ENCODE measurements at regions not wholly inside any gene's neighbourhood (a gene's known extent, or its start where the extent isn't known, plus 50 kb on each side); places are given as distances from the start of the nearest gene placed in this dataset.
A peak's percentile ranks its signal among the peaks of the same experiment; 100 is the strongest.

DNA sequence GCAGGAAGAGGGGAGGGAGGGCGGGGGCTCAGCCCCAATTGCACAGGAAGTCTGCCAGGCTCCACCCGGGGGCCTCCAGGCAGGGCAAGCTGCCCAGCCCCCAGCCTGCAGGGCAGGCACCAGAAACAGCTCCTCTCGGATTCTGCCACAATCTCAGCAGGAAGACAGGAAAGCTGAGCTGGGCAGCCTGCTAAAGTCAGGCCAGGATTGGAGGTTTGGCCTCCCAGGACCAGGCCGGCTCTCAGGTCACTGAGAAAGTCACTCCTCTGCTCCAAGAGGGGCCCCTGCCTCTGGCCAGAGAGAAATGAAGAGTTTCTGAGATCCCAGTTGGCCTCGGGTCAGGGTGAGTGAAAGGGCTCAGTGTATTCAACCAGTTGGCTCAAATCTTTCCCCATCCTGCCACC lies 54.6 kb upstream of the STXBP1 start:
- no peak overlapping the region for H3K4me3 Mint-ChIP-seq (ENCODE audit: unreplicated experiment)
- H3K4me3 ChIP-seq (ENCODE audit: insufficient read depth, low read depth, low read length), result peak overlapping the region; percentile 8
- no peak overlapping the region for H3K27ac Mint-ChIP-seq (ENCODE audit: unreplicated experiment)

DNA sequence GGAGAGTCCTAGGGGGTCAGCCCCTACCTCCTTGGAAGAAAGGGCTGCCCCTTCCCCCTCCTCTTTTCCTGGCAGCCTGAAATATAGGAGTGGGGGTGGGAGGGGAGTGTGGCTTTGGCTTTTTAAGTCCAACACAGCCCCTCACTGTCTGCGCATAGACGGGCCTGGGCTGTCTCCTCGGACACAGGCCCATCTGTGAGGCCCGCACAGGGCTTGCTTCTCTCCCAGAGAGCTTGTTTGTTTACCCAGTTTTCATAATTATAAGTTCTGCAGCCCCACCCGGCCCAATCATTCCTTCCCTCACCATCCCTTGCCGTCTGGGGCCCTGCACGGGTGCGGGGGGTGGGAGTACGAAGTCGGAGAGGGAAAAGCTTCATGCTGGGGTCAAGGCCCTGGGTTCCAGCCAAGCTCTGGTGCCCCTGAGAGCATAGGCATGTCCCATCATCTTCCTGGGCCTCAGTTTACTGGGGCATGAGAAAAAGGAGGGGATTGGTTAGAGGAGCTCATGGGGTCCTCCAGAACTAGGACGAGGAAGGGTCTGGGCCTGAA lies 54.0 kb upstream of the STXBP1 start:
- H3K27ac Mint-ChIP-seq (ENCODE audit: unreplicated experiment), result peak overlapping the region; percentile 12
- Histone ChIP-seq H3K4me1 (ENCODE audit: insufficient read depth, low read length) (peaks cover 80% of the 10 kb centered on the region), H3K4me2 (ENCODE audit: low read length) (peak overlapping the region; percentile 72), H2AFZ (ENCODE audit: low read depth, low read length) (no peak overlapping the region), H3K9me3 (ENCODE audit: insufficient read depth, low read depth, low read length) (no peaks in the 10 kb centered on the region), H3K36me3 (ENCODE audit: insufficient read depth, low read length) (peaks cover 11% of the 10 kb centered on the region), H3K4me3 (ENCODE audit: insufficient read depth, low read depth, low read length) (no peak overlapping the region), H3K79me2 (ENCODE audit: insufficient read depth, low read length) (peaks cover 96% of the 10 kb centered on the region), H3K27ac (ENCODE audit: low read depth, low read length) (peak overlapping the region; percentile 52), H3K27me3 (ENCODE audit: insufficient read depth, low read length) (no peaks in the 10 kb centered on the region), H3K9ac (ENCODE audit: low read length) (peak overlapping the region; percentile 47), H4K20me1 (ENCODE audit: insufficient read depth, low read length) (peaks cover 82% of the 10 kb centered on the region)
- no peaks in the 10 kb centered on the region for H3K27me3 Mint-ChIP-seq (ENCODE audit: low read depth, unreplicated experiment)
- peaks cover 77% of the 10 kb centered on the region for H3K4me1 Mint-ChIP-seq (ENCODE audit: low read depth, unreplicated experiment)
- peaks cover 29% of the 10 kb centered on the region for H3K36me3 Mint-ChIP-seq (ENCODE audit: low read depth, unreplicated experiment)
- DNase-seq (ENCODE audit: low read depth) (no peak), FAIRE-seq (no peak)
- no peak for TF ChIP-seq EZH2 (IDR thresholded peaks at IDR 0.05; ENCODE audit: insufficient read depth, low read length)
- peaks cover 2% of the 10 kb centered on the region for H3K9me3 Mint-ChIP-seq (ENCODE audit: unreplicated experiment)
- H3K4me3 Mint-ChIP-seq (ENCODE audit: unreplicated experiment), result no peak overlapping the region

More for the DNA sequence above, 54.6 kb upstream of the STXBP1 start:
- no peaks in the 10 kb centered on the region for H3K27me3 Mint-ChIP-seq (ENCODE audit: low read depth, unreplicated experiment)
- H3K4me1 Mint-ChIP-seq (ENCODE audit: low read depth, unreplicated experiment), result peaks cover 71% of the 10 kb centered on the region
- peaks cover 83% of the 10 kb centered on the region for H4K20me1 ChIP-seq (ENCODE audit: insufficient read depth, low read length)
- FAIRE-seq (no peak), DNase-seq (ENCODE audit: low read depth) (no peak)
- peaks cover 11% of the 10 kb centered on the region for H3K36me3 ChIP-seq (ENCODE audit: insufficient read depth, low read length)
- peak overlapping the region; percentile 72 for H3K4me2 ChIP-seq (ENCODE audit: low read length)
- peaks cover 96% of the 10 kb centered on the region for H3K79me2 ChIP-seq (ENCODE audit: insufficient read depth, low read length)
- H3K27ac ChIP-seq (ENCODE audit: low read depth, low read length), result peak overlapping the region; percentile 52
- peak overlapping the region; percentile 47 for H3K9ac ChIP-seq (ENCODE audit: low read length)
- H3K4me1 ChIP-seq (ENCODE audit: insufficient read depth, low read length), result peaks cover 74% of the 10 kb centered on the region
- no peaks in the 10 kb centered on the region for H3K9me3 ChIP-seq (ENCODE audit: insufficient read depth, low read depth, low read length)
- H3K27me3 ChIP-seq (ENCODE audit: insufficient read depth, low read length), result no peaks in the 10 kb centered on the region
- H3K9me3 Mint-ChIP-seq (ENCODE audit: unreplicated experiment), result peaks cover 2% of the 10 kb centered on the region
- H3K36me3 Mint-ChIP-seq (ENCODE audit: low read depth, unreplicated experiment), result peaks cover 23% of the 10 kb centered on the region
- H2AFZ ChIP-seq (ENCODE audit: low read depth, low read length), result no peak overlapping the region
- no peak for TF ChIP-seq EZH2 (IDR thresholded peaks at IDR 0.05; ENCODE audit: insufficient read depth, low read length)
- TF ChIP-seq, protein P1, sequence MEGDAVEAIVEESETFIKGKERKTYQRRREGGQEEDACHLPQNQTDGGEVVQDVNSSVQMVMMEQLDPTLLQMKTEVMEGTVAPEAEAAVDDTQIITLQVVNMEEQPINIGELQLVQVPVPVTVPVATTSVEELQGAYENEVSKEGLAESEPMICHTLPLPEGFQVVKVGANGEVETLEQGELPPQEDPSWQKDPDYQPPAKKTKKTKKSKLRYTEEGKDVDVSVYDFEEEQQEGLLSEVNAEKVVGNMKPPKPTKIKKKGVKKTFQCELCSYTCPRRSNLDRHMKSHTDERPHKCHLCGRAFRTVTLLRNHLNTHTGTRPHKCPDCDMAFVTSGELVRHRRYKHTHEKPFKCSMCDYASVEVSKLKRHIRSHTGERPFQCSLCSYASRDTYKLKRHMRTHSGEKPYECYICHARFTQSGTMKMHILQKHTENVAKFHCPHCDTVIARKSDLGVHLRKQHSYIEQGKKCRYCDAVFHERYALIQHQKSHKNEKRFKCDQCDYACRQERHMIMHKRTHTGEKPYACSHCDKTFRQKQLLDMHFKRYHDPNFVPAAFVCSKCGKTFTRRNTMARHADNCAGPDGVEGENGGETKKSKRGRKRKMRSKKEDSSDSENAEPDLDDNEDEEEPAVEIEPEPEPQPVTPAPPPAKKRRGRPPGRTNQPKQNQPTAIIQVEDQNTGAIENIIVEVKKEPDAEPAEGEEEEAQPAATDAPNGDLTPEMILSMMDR (IDR thresholded peaks at IDR 0.05; ENCODE audit: insufficient read depth, low read depth, low read length), result no peak

DNA sequence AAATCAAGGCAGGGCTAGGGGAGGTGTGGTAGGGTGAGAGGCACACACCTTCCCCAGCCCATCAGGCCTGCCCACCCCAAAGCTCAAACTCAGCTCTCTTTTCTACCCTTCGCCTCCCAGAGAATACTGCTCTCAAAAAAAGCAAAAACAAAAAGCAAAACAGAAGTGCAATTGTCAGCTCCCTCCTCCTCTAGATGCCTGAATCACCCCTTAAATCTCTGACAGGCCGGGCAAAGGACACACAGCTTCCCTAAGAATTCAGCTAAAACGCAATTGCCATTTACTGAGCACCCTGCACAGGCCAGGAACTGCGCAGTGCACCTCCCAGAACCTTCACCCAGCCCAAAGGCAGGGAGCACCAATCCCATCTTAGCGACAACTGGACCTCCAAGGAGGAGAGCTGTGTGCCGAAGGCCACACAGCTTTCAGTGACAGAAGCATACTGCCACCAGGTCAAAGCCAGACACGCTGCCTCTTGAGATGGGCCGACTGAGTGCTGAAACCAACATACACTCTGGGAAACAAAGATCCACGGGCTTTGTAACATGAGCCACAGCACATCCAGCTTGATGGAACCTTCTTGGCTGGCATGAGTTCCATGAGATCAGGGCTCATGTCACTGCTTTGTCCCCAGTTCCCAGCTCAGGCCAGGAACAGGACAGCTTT lies 53.4 kb upstream of the STXBP1 start:
- Histone ChIP-seq H3K4me2 (ENCODE audit: low read length) (peak overlapping the region; percentile 72), H3K9ac (ENCODE audit: low read length) (peak overlapping the region; percentile 47), H3K27ac (ENCODE audit: low read depth, low read length) (peak overlapping the region; percentile 28), H3K27me3 (ENCODE audit: insufficient read depth, low read length) (no peaks in the 10 kb centered on the region), H2AFZ (ENCODE audit: low read depth, low read length) (no peak overlapping the region), H3K4me3 (ENCODE audit: insufficient read depth, low read depth, low read length) (no peak overlapping the region), H3K36me3 (ENCODE audit: insufficient read depth, low read length) (peaks cover 8% of the 10 kb centered on the region), H3K4me1 (ENCODE audit: insufficient read depth, low read length) (peaks cover 86% of the 10 kb centered on the region), H4K20me1 (ENCODE audit: insufficient read depth, low read length) (peaks cover 82% of the 10 kb centered on the region), H3K79me2 (ENCODE audit: insufficient read depth, low read length) (peaks cover 96% of the 10 kb centered on the region), H3K9me3 (ENCODE audit: insufficient read depth, low read depth, low read length) (no peaks in the 10 kb centered on the region)
- Mint-ChIP-seq H3K27ac (ENCODE audit: unreplicated experiment) (peak overlapping the region; percentile 87), H3K4me1 (ENCODE audit: low read depth, unreplicated experiment) (peaks cover 80% of the 10 kb centered on the region), H3K27me3 (ENCODE audit: low read depth, unreplicated experiment) (no peaks in the 10 kb centered on the region), H3K4me3 (ENCODE audit: unreplicated experiment) (peak overlapping the region; percentile 75), H3K36me3 (ENCODE audit: low read depth, unreplicated experiment) (peaks cover 30% of the 10 kb centered on the region), H3K9me3 (ENCODE audit: unreplicated experiment) (peaks cover 2% of the 10 kb centered on the region)
- FAIRE-seq (no peak), DNase-seq (ENCODE audit: low read depth) (no peak)
- TF ChIP-seq, protein P1 (IDR thresholded peaks at IDR 0.05; ENCODE audit: insufficient read depth, low read depth, low read length), result no peak
- TF ChIP-seq EZH2 (IDR thresholded peaks at IDR 0.05; ENCODE audit: insufficient read depth, low read length), result no peak

Measured in astrocyte (in vitro differentiated cells and primary cell).